ENCODE measurements at regions not wholly inside any gene's neighbourhood (a gene's known extent, or its start where the extent isn't known, plus 50 kb on each side); places are given as distances from the start of the nearest gene placed in this dataset.

- TF ChIP-seq EZH2phosphoT487 (IDR thresholded peaks at IDR 0.05; ENCODE audit: borderline replicate concordance, low read depth, low read length) (no peak), CTCF (conservative IDR thresholded peaks at IDR 0.05; ENCODE audit: low read length) (no peak)
Observed at GRCh38 chr2:133942398-133942797, 311.5 kb upstream of the MGAT5 start.
